ENCODE measurements at regions not wholly inside any gene's neighbourhood (a gene's known extent, or its start where the extent isn't known, plus 50 kb on each side); places are given as distances from the start of the nearest gene placed in this dataset.
"Not testable (repeated sequence)": the region's sequence is repeated elsewhere in the genome, so short reads cannot be mapped to it uniquely, and the experiment has no call there.

DNA sequence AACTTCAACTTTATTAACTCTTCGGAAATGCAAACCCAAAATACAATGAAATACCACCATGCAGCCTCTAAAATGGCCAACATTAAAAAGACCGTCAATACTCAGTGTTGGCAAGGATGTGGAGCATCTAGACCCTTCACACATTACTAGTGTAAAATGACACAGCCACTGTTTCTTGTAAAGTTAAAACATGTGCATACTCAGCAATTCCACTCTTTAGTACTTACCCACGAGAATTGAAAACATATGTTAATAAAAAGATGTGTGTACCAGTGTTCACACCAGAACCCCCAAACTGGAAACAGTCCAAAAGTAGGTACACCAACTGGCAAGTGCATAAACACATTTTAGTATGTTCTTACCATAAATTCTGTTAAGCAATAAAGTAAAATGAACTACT is 294.7 kb downstream of the PLK2 start:
- no peaks in the 10 kb centered on the region for H3K27me3 Mint-ChIP-seq
- TF ChIP-seq, protein P1, sequence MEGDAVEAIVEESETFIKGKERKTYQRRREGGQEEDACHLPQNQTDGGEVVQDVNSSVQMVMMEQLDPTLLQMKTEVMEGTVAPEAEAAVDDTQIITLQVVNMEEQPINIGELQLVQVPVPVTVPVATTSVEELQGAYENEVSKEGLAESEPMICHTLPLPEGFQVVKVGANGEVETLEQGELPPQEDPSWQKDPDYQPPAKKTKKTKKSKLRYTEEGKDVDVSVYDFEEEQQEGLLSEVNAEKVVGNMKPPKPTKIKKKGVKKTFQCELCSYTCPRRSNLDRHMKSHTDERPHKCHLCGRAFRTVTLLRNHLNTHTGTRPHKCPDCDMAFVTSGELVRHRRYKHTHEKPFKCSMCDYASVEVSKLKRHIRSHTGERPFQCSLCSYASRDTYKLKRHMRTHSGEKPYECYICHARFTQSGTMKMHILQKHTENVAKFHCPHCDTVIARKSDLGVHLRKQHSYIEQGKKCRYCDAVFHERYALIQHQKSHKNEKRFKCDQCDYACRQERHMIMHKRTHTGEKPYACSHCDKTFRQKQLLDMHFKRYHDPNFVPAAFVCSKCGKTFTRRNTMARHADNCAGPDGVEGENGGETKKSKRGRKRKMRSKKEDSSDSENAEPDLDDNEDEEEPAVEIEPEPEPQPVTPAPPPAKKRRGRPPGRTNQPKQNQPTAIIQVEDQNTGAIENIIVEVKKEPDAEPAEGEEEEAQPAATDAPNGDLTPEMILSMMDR (IDR thresholded peaks at IDR 0.05; ENCODE audit: unreplicated experiment): no peak
- no peak overlapping the region for H3K27ac Mint-ChIP-seq
- peaks cover 12% of the 10 kb centered on the region for H3K9me3 Mint-ChIP-seq (ENCODE audit: low read depth)
- no peaks in the 10 kb centered on the region for H3K36me3 Mint-ChIP-seq (ENCODE audit: insufficient read depth)
- no peak for DNase-seq (ENCODE audit: low spot score, unreplicated experiment)
- no peaks in the 10 kb centered on the region for H3K4me1 Mint-ChIP-seq (ENCODE audit: low read depth)
- H3K4me3 Mint-ChIP-seq (ENCODE audit: low read depth): no peak overlapping the region

DNA sequence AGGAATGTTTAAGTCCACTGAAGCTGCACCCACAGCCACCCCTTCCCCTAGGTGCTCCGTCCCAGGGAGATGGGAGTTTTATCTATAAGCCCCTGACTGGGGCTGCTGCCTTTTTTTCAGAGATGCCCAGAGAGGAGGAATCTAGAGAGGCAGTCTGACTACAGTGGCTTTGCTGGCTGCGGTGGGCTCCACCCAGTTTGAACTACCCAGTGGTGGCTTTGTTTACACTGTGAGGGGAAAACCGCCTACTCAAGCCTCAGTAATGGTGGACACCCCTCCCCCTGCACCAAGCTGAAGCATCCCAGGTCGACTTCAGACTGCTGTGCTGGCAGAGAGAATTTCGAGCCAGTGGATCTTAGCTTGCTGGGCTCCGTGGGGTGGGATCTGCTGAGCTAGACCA is 298.0 kb downstream of the PLK2 start:
- DNase-seq (ENCODE audit: low spot score, unreplicated experiment); H3K27ac Mint-ChIP-seq; H3K36me3 Mint-ChIP-seq (ENCODE audit: insufficient read depth); H3K9me3 Mint-ChIP-seq (ENCODE audit: low read depth); H3K4me1 Mint-ChIP-seq (ENCODE audit: low read depth); H3K27me3 Mint-ChIP-seq; H3K4me3 Mint-ChIP-seq (ENCODE audit: low read depth): not testable (repeated sequence)

DNA sequence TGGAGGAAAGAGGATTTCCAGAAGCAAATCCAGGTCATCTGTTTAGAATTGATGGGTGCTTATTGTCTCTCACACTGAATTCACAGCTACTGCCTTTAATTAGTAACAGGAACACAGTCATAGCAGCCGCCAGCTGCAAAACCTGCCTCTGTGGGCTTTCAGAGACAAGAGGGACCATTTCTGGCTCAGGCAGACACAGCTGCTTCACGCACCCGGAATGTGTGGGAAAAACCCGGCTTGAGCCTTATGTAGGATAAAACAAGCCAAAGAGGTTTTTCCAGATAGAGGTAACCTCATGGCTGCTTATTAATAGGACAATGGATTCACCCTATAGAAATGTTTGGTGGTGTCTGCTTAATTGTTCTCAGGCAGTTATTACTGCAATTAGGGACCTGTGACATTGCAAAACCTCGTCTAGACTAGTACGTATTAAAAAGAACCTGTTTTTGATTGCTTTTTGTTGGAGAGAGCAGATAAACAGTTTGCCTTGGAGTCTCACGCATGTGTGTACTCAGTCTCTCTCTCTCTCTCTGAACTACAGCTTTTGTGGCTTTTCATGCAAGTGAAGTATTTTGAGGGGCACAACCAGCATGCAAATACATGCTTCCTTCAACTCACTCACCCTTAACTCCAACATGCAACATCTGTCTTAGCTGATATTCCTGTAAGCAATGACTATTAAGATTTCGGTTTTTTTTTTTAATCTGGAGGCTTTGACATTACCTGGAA is 302.7 kb downstream of the PLK2 start:
- no peaks in the 10 kb centered on the region for H3K27me3 Mint-ChIP-seq
- H3K4me3 Mint-ChIP-seq (ENCODE audit: low read depth): no peak overlapping the region
- H3K36me3 Mint-ChIP-seq (ENCODE audit: insufficient read depth): no peaks in the 10 kb centered on the region
- peaks cover 8% of the 10 kb centered on the region for H3K9me3 Mint-ChIP-seq (ENCODE audit: low read depth)
- peaks cover 4% of the 10 kb centered on the region for H3K4me1 Mint-ChIP-seq (ENCODE audit: low read depth)
- H3K27ac Mint-ChIP-seq: no peak overlapping the region
- TF ChIP-seq, protein P1 (IDR thresholded peaks at IDR 0.05; ENCODE audit: unreplicated experiment): no peak
- DNase-seq (ENCODE audit: low spot score, unreplicated experiment): no peak

DNA sequence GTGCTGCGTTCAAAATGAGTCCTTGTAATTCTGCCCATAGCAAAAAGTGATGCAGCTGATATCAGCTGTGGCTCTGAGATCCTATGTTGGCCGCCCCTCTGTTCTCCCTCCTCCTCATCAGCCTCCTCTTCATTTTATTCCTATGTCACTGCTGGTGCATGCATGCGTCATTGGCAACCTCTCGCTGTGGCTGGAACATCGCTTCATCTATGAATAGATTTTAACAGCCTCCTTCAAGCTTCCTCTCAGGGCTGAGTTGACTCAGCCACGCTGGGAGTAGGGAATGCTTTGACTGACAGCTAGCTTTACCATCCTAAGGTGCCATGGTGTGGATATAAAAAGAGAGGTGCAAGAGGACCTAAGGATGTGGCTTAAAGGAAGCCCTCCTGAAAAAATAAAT is 303.5 kb downstream of the PLK2 start:
- Mint-ChIP-seq H3K36me3 (ENCODE audit: insufficient read depth) (no peaks in the 10 kb centered on the region), H3K27me3 (no peaks in the 10 kb centered on the region), H3K9me3 (ENCODE audit: low read depth) (peaks cover 11% of the 10 kb centered on the region), H3K4me1 (ENCODE audit: low read depth) (peaks cover 4% of the 10 kb centered on the region), H3K4me3 (ENCODE audit: low read depth) (no peak overlapping the region), H3K27ac (no peak overlapping the region)
- TF ChIP-seq, protein P1 (IDR thresholded peaks at IDR 0.05; ENCODE audit: unreplicated experiment): no peak
- DNase-seq (ENCODE audit: low spot score, unreplicated experiment): no peak

DNA sequence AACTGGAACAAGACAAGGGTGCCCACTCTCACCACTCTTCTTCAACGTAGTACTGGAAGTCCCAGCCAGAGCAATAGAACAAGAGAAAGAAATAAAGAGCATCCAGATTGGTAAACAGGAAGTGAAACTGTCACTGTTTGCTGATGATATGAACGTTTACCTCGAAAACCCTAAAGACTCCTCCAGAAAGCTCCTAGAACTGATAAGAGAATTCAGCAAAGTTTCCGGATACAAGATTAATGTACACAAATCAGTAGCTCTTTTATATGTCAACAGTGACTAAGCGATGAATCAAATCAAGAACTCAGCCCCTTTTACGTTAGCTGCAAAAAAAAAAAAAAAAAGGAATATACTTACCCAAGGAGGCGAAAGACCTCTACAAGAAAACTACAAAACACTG is 306.6 kb downstream of the PLK2 start:
- Mint-ChIP-seq H3K9me3 (ENCODE audit: low read depth) (peaks cover 11% of the 10 kb centered on the region), H3K36me3 (ENCODE audit: insufficient read depth) (no peaks in the 10 kb centered on the region), H3K27me3 (no peaks in the 10 kb centered on the region), H3K4me1 (ENCODE audit: low read depth) (peaks cover 4% of the 10 kb centered on the region), H3K27ac (no peak overlapping the region), H3K4me3 (ENCODE audit: low read depth) (no peak overlapping the region)
- TF ChIP-seq, protein P1 (IDR thresholded peaks at IDR 0.05; ENCODE audit: unreplicated experiment): no peak
- no peak for DNase-seq (ENCODE audit: low spot score, unreplicated experiment)

DNA sequence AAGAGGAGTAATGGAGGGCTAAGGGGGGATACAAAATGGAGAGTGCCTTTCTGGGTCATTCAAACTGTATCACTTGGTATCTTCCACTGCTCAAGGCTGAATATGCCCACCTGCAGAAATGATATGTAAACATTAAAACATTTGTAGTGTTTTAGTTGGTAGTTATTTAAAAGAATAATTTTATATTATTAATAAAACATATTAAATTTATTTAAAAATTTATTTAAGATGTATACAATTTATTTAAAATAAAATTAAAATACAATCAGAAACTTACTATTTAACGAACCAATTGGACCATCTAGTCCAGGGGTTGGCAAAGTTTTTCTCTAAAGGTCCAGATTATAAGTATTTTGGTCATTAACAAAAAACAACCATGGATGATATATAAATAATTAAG is 308.5 kb downstream of the PLK2 start:
- no peaks in the 10 kb centered on the region for H3K27me3 Mint-ChIP-seq
- no peak overlapping the region for H3K27ac Mint-ChIP-seq
- no peak overlapping the region for H3K4me3 Mint-ChIP-seq (ENCODE audit: low read depth)
- peaks cover 11% of the 10 kb centered on the region for H3K9me3 Mint-ChIP-seq (ENCODE audit: low read depth)
- no peaks in the 10 kb centered on the region for H3K36me3 Mint-ChIP-seq (ENCODE audit: insufficient read depth)
- TF ChIP-seq, protein P1 (IDR thresholded peaks at IDR 0.05; ENCODE audit: unreplicated experiment): no peak
- H3K4me1 Mint-ChIP-seq (ENCODE audit: low read depth): no peaks in the 10 kb centered on the region
- DNase-seq (ENCODE audit: low spot score, unreplicated experiment): no peak
